KMS-11 (cell line): ENCODE measurements at regions not wholly inside any gene's neighbourhood (a gene's known extent, or its start where the extent isn't known, plus 50 kb on each side); places are given as distances from the start of the nearest gene placed in this dataset.

Source experiments
- H2AFZ ChIP-seq: fragments of 200-600 bp; sonication (generic); 2 replicates; pipeline ENCODE4 v1.6.1; 2016; ENCODE audit warnings: antibody characterized with exemption, mixed run types, low read depth
- H3K27ac ChIP-seq: fragments of 200-600 bp; sonication (generic); 2 replicates; pipeline ENCODE4 v1.6.1; 2016; ENCODE audit warnings: mild to moderate bottlenecking, mixed run types
- H3K27me3 ChIP-seq: fragments of 200-600 bp; sonication (generic); 2 replicates; pipeline ENCODE4 v1.6.1; 2017; ENCODE audit warnings: mild to moderate bottlenecking, low read depth, mixed run types, moderate library complexity; ENCODE audit not compliant: insufficient read depth
- H3K36me3 ChIP-seq: fragments of 200-600 bp; sonication (generic); 2 replicates; pipeline ENCODE4 v1.6.1; 2017; ENCODE audit warnings: mild to moderate bottlenecking, mixed run types; ENCODE audit not compliant: insufficient read depth
- H3K4me1 ChIP-seq: fragments of 200-600 bp; sonication (generic); 2 replicates; pipeline ENCODE4 v1.6.1; 2016; ENCODE audit warnings: mild to moderate bottlenecking, low read depth, mixed run types; ENCODE audit not compliant: poor library complexity, severe bottlenecking
- H3K4me2 ChIP-seq: fragments of 200-600 bp; sonication (generic); 2 replicates; pipeline ENCODE4 v1.7.0; 2016; ENCODE audit warnings: mild to moderate bottlenecking, mixed run types
- H3K4me3 ChIP-seq: fragments of 200-600 bp; sonication (generic); IDR thresholded peaks from 2 replicates; pipeline ENCODE4 v1.6.1; 2017; ENCODE audit warnings: low read depth, low read length, mixed read lengths; ENCODE audit not compliant: insufficient read depth
- H3K79me2 ChIP-seq: fragments of 200-600 bp; sonication (generic); 2 replicates; pipeline ENCODE4 v1.6.1; 2016; ENCODE audit warnings: low read depth, mixed run types; ENCODE audit not compliant: insufficient read depth
- H3K9ac ChIP-seq: fragments of 200-600 bp; sonication (generic); 2 replicates; pipeline ENCODE4 v1.6.1; 2016; ENCODE audit warnings: mild to moderate bottlenecking, mixed run types
- H4K20me1 ChIP-seq: fragments of 200-600 bp; sonication (generic); 2 replicates; pipeline ENCODE4 v1.6.1; 2016; ENCODE audit warnings: mild to moderate bottlenecking, mixed run types; ENCODE audit not compliant: insufficient read depth
- CTCF ChIP-seq: fragments of 200-600 bp; sonication (generic); conservative IDR thresholded peaks from 2 replicates; pipeline ENCODE4 v1.6.1; 2017; ENCODE audit warnings: low read depth, mild to moderate bottlenecking, antibody characterized with exemption, low read length, moderate library complexity, mixed read lengths

- Histone ChIP-seq H3K27ac (no peak overlapping the region), H4K20me1 (no peaks in the 10 kb centered on the region), H2AFZ (no peak overlapping the region), H3K4me3 (no peak overlapping the region), H3K4me2 (no peak overlapping the region), H3K4me1 (no peaks in the 10 kb centered on the region), H3K36me3 (no peaks in the 10 kb centered on the region), H3K9ac (no peak overlapping the region), H3K27me3 (no peaks in the 10 kb centered on the region), H3K79me2 (no peaks in the 10 kb centered on the region)
- no peak for TF ChIP-seq CTCF
Measured at GRCh38 chr1:190906206-190906725, 428.6 kb upstream of the BRINP3 start.

DNA sequence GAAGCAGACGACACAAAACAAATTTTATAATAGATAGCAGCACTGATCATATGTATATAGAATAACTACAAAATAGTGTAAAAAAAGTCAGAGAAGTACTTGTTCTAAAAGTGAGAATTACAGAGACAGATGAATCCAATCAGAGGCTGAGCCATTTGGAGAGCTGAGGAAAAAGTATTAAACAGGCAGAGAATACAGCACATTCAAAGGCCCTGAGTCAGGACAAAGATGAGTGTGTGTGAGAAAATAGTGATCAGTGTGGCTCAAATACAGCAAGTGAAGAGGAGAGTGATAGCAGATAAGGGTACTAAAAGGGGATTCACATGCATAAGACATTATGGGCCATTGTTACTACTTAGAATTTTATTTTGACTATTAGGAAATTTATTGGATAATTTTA lies 430.6 kb upstream of the BRINP3 start:
- H3K9ac ChIP-seq: no peak overlapping the region
- H3K4me1 ChIP-seq: no peaks in the 10 kb centered on the region
- H3K27ac ChIP-seq: no peak overlapping the region
- no peak overlapping the region for H3K4me3 ChIP-seq
- no peaks in the 10 kb centered on the region for H4K20me1 ChIP-seq
- no peaks in the 10 kb centered on the region for H3K36me3 ChIP-seq
- H3K4me2 ChIP-seq: no peak overlapping the region
- no peak for TF ChIP-seq CTCF
- H3K79me2 ChIP-seq: no peaks in the 10 kb centered on the region
- no peaks in the 10 kb centered on the region for H3K27me3 ChIP-seq
- no peak overlapping the region for H2AFZ ChIP-seq

GRCh38 chr1:190908691-190909090 lies 431.0 kb upstream of the BRINP3 start:
- H3K4me3 ChIP-seq: no peak overlapping the region
- no peaks in the 10 kb centered on the region for H4K20me1 ChIP-seq
- H2AFZ ChIP-seq: no peak overlapping the region
- no peaks in the 10 kb centered on the region for H3K79me2 ChIP-seq
- no peak overlapping the region for H3K4me2 ChIP-seq
- no peak overlapping the region for H3K27ac ChIP-seq
- no peak overlapping the region for H3K9ac ChIP-seq
- no peak for TF ChIP-seq CTCF
- no peaks in the 10 kb centered on the region for H3K36me3 ChIP-seq
- H3K4me1 ChIP-seq: no peaks in the 10 kb centered on the region
- H3K27me3 ChIP-seq: no peaks in the 10 kb centered on the region

DNA sequence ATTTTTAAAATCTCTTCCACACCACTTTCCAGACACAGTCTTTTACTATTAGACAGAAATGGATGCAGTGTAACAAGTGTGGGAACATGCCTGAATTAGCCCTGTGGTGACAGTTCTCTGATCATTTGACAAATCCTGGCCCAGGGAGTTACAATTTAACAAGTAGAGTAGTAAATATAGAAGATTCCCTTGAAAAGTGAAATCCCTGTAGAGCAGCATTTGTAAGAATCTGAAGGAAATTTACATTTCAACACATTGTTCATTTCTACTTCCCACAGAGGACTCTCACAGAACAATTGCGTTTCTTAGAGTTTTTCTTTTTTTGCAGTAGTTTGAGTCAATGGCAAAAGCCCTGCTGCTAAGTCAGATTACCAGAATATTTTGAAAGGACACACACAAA lies 458.3 kb upstream of the BRINP3 start:
- H3K79me2 ChIP-seq: no peaks in the 10 kb centered on the region
- no peak overlapping the region for H3K27ac ChIP-seq
- no peaks in the 10 kb centered on the region for H4K20me1 ChIP-seq
- H3K36me3 ChIP-seq: no peaks in the 10 kb centered on the region
- TF ChIP-seq CTCF: no peak
- H2AFZ ChIP-seq: no peak overlapping the region
- H3K9ac ChIP-seq: no peak overlapping the region
- no peaks in the 10 kb centered on the region for H3K4me1 ChIP-seq
- H3K4me2 ChIP-seq: no peak overlapping the region
- no peaks in the 10 kb centered on the region for H3K27me3 ChIP-seq
- no peak overlapping the region for H3K4me3 ChIP-seq
